GM19455 (cell line): ENCODE measurements at regions not wholly inside any gene's neighbourhood (a gene's known extent, or its start where the extent isn't known, plus 50 kb on each side); places are given as distances from the start of the nearest gene placed in this dataset.

ENCODE experiments used
- ATAC-seq: cut with Tn5 transposase; IDR thresholded peaks from one replicate; pipeline ENCODE4 v1.9.1; 2021; ENCODE audit not compliant: unreplicated experiment

DNA sequence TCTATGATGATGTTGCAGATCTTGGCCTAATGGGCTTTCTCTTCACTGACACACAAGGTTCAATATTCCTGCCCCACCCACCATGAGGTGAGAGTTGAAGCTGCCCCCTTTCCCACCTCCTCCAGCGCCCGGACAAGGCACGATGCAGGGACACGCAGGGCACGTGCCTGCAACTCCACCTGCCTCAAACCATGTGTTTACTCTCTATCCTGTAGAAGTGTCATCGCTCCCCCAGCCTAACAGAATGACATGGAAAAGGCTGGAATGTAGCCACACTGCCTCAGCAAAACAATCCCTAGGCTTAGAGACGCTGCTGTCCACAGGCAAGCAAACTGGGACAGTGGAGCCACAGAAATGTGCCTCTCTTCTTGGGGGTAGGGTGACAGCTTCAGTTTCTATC lies 92.9 kb upstream of the SOD1 start:
- ATAC-seq, result no peak

DNA sequence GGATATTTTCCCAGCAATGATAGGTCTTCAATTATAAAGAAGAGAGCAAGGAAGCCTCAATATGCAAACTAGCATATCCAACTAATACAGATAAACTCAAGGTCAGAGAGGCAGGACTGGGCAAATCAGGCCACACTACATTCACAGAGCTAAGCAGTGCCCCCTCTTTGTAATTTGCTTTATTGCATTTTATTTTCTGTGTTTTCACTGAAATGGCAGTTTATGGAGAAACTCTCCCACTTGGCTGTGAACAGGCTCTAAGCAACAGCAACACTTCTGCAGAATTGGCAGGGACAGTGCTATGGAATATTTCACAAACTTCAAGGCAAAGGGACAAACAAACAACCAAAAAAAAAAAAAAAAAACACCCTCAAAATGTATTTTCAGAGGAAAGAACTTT lies 93.4 kb upstream of the SOD1 start:
- ATAC-seq, result no peak

DNA sequence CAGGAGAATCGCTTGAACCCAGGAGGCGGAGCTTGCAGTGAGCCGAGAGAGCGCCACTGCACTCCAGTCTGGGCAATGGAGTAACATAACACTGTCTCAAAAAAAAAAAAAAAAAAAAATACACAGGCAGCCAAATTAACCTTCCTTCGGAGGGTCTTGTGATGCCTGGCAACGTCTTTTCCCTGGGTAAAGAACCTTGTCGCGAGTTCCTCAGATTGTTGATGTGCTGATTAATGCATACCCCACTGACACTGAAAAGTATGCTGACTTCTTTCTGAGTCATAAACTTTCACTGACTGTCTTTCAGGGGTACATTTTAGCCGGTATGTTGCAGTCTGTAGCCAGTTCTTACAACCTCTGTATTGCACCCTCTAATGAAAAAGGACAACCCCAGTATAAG lies 95.1 kb upstream of the SOD1 start:
- ATAC-seq, result no peak

DNA sequence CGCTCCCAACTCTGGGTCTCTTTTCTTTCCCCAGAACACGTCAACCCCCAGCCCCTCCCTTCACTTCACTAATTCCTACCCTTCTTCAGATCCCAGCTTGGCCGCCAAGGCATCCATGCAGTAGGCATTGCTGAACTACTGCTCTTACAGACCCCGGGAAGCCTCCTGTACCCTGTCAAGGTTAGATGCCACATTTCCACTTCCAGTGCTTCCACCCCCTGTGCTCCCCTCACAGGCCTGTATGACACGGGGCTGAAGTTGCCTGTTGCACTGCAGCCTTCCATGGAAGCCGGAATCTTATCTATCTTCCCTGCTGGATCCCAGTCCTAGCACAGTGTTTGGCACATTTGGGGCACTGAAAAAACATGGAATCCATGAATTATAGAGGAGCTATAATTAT lies 99.0 kb upstream of the SOD1 start:
- ATAC-seq, result no peak

DNA sequence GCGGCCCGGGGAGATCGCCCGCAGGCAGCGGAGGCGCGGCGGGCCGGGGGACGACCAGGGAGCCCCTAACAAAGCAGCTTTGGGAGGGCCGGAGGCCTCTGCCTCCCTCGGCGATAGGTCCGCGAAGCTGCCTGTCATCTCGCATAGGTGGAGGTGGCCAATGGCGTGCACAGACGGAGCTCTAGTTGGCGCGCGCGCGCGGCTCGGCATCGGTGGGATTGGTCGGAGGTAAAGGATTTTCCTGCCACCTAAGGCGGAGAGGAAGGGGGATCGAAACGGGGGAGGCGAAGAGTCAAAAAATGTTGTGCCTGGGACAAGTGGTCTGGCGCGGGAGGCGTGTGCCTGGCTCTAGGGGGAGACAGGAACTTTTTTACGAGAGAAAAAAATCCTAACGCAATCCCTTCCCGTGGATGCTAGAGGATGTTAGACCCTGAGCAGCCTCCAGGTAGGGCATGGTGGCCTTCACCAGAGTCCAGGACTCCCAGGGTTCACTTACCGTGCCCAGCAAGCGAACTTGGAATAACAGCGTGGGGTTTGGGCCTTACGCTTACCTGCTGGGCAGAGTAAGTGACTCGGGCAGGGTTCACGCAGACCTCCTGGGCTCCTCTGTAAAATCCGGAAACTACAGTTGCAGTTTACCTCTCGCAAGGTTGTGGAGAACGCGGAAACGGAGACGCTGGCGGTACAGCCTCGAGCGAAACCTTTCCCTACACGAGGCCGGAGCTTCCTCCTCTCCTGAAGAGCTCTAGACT lies 99.9 kb upstream of the SOD1 start:
- ATAC-seq, result peak; percentile 78

DNA sequence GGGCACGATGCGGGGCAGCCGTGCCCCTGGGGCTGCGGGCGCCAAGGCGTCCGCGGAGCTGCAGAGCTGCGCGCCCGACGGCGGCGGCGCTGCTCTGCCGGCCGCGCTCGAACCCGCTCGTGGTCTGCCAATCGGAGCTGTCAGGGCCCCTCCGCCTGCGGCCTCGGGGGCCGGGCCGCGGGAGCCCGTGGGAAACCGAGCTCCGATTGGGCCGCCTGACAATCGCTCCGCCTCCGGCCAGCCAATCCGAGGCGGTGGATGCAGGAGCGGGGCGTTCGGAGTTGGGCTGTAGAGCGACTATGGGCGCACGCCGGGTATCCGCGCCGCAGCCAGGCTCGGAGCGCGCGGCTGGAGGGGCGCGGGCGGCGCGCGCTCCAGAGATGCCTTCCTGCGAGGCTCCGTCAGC lies 100.5 kb upstream of the SOD1 start:
- ATAC-seq, result peak; percentile 84

DNA sequence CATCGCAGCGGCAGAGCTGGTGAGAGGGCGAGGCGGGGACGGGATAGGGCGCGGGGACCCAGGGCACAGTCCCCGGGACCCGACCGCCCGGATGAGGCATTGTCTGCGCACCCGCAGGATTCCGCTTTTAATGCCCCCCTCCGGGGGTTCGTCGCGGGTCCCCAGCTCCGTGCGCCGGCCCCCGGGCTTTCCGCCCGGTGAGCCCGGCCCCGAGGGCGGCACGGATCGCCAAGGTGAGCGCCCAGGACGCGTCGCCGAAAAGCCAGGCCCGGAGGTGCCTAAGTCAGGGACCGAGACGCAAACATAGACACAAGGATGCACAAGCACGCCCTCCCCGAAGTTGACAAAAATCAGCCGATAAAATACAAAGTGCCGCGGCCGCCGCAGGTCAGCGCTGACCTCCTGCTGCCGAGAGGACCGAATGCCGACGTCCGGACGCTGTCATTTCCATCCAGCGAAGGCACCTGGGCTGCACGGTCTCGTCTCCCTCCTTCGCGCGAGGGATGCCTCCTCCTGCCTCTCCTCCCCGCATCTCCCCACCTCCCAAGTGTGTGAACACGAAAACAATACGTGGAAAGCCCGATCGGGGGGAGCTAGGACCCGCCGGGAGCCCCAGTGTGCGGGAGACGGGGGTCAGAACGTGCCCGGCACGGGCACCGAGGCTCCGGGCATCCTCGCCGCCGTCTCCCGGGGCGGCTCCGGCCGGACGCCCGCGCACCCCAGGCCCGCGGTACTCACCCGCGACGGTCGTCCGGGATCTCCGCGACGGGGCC lies 101.1 kb upstream of the SOD1 start:
- peak; percentile 8 for ATAC-seq

DNA sequence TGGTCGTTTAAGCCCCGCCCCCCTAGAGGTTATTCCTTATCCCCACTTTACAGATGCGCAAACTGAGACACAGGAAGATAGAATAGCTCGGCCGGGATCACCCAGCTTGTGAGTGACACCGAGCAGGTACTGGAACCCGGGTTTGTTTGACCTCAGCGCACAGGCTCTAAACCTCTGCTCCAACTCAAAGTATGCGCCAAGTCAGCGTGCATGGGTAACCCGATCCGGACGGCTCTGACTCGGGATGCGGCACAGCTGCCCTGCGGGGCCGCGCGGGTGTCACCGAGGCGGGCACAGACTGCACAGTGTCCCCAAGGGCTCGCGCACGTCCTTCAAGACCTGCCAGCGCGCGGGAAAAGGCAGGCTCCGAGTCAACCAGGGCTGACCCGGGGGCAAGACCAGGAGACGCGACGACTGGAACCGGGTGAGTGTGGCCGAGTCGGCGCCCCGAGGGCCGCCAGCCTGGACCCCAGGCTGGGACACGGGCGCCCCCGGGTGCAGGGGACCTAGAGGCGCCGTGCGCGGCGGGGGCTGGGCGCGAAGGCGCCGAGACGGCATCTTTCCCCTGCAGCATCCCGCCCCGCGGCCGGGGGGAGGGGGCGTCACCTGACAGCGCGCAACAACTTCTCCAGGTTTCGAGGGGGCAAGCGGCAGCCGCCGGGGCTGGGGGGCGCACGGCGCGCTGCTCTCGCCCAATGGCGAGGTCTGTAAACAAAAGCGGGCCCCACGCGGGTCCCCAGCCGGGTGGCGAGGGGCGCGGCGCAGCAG lies 101.9 kb upstream of the SOD1 start:
- ATAC-seq, result no peak

DNA sequence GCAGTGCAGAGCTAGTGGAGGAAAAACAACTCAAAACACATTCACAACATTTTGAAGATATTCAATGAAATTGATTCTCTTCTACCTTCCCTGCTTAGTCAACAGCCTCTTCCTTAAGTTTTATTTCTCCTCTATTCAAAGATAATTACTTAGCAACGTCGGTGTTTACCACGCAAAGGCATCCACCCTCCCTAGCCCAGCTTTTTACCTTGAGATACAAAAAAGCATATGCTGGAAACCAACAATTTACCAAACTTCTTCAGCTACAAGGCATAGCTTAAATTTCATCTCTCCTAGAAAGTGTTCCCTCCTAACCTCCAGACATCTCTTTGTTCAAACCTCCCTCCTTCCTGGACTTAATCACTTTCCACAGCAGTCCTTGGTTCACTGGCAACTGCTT lies 102.8 kb upstream of the SOD1 start:
- no peak for ATAC-seq

DNA sequence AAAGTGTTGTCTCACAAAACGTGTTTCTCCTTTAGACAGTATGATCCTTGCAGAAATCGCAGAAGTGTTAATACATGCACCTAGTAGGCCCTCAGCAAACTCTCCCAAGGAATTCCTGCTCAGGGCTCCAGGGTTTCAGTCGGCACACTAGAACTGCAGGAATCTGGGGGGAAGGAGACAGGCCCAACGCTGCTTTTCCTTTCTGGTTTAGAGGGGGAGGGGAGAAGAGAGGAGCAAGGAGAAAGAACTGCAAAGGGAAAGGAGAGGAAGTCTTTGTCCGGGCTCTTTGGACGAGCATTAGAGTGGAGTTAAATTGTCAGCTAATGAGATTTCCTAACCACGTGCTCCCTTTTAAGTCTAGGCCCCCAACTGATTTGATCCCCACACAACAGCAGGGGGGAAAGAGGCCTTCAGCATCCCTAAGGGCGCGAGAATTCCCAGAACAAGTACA lies 103.7 kb upstream of the SOD1 start:
- no peak for ATAC-seq

DNA sequence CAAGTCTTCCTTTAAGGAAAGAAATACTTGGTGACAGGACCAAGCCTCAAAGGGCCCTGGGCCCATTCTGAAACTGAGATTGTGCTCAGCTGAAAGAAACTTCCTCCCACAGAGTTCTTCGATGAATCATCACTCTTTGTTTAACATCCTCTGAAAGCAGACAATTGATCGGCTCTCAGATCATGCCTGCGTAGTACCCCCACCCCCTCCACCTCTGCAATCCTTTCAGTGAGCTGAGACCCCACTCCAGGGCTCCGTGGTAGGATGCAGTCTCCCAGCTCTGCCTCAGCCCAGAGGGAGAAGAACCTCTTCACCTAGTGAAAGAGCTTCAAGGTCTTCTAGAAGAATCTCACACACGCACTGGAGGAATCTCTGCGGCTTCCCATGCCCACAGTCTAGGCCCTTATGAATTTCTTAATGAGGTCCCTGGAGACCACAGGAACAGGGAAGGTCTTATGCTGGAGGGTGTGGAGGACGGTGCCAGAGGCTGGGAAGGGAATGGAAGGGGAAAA lies 104.9 kb upstream of the SOD1 start:
- ATAC-seq, result peak; percentile 61

DNA sequence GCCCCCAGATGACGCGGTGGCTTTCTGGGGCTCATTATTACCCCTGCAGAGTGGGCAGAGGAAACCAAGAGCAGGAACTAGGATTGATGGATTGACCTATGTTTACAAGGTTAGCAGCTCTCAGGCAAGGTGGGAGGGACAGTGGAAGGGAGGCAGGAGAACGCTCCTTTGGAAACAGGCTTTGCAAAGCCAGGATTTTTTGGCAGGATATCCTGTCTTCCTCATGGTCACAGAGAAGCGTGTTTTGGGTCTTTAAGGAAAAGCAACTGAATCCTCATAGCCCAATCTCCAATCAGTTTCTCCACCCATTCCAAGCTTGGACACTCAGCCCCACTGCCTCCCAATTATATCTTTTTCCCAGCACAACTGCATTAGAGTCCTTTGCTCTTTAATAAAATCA lies 105.6 kb upstream of the SOD1 start:
- ATAC-seq, result no peak

DNA sequence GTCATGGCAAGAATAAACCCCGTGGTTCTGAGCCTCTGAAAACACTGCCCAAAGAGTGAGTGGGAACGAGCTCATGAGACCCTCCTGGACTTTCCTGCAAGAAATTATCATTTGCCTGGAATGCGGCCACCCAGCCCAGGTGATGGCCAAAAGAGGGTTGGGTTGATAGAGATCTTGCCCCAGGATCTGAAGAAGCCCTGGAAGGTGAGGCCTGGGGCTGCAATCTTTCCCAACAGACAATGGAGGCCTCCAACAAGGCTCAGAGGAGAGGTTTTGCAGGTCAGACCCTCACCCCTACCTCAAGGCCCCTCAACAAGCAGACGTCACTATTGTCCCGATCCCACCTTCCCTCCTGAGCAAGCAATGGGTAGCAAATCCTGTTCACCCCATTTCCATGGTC lies 106.0 kb upstream of the SOD1 start:
- ATAC-seq, result no peak

DNA sequence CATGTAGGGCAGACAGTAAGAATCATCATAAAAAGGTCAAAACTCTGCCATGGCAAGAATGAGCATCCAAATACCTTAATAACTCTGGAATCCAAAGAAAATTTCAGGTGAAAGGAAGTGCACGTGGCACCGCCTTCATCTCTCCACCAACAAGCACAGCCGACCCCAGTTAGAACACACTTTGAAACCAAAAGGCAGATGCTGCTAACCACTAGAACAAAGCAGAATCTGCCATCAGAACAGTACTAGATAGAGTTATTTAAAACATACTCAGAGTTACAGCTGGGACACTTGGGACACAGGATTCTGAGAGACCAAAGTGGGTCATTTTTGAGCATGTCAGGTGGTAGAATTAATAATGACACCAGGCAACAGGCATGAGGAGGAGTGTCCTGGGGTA lies 106.7 kb upstream of the SOD1 start:
- peak; percentile 48 for ATAC-seq

DNA sequence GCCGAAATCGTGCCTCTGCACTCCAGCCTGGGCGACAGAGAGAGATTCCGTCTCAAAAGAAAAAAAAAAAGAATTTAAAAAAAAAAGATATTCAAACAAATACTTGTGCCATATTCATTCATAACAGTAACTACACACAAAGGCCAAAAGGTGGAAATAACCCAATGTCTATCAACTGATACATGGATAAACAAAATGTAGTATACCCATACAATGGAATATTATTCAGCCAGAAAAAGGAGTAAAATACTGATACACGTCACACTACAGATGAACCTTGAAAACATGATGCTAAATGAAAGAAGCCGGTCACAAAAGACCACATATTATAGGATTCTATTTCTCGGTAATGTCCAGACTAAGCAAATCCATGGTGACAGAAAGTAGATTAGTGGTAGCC lies 109.4 kb upstream of the SOD1 start:
- no peak for ATAC-seq

DNA sequence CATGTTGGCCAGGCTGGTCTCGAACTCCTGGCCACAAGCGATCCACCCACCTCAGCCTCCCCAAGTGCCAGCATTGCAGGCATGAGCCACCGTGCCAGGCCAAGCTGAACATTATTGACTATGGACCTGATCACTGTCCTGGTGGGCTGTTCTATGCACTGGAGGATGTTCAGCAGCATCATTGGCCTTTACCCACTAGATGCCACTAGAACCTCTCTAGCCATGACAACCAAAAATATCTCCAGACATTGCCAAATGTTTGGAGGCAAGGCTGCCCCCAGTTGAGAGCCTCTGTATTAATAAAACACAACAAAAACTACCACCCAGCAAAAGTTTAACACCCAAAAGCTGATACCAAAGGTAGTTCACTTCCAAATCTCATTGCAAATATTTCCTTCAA lies 110.8 kb upstream of the SOD1 start:
- ATAC-seq, result no peak

DNA sequence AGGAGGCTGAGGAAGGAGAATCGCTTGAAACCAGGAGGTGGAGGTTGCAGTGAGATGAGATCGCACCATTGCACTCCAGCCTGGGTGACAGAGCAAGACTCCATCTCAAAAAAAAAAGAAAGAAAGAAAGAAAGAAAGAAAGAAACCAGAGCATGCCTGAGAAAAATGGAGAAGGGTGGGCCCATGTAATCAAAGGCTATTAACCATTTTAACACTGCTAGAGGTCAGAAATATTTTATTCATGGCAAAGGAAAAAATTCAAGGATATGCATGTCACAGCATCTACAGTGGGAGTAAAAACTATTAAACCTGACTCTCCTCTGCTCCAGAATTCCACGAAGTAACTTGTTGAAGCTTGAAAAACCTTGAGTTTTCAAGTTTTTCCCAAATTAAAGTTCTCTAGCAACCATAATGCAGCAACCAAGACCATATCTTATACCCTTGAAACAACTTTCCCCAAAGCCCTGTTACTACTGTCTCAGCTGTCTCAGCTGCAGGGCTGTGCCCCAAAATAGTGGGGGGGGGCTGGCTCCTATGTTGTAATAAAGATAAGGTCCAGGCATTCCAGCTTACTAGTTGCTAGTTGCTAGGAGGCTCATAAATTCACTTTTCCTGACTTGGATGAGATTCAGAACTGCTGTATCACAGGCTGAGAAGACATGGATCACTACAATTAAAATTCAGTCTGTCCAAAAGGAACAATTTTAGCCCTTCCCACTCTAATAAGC lies 112.9 kb upstream of the SOD1 start:
- ATAC-seq, result no peak

DNA sequence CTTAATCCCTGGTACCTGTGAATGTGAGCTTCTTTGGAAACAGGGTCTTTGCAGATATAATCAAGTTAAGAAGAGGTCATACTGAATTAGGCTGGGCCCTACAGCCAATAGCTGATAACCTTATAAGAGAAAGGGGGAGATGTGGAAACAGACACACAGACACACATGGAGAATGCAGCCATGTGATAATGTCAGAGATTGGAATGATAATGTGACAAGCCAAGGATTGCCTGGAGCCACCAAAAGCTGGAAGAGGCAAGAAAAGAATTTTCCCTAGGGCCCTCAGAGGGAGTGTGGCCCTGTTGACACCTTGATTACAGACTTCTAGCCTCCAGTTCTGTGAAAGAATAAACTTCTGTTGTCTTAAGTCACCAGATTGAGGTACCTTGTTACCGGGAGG lies 114.5 kb upstream of the SOD1 start:
- no peak for ATAC-seq

DNA sequence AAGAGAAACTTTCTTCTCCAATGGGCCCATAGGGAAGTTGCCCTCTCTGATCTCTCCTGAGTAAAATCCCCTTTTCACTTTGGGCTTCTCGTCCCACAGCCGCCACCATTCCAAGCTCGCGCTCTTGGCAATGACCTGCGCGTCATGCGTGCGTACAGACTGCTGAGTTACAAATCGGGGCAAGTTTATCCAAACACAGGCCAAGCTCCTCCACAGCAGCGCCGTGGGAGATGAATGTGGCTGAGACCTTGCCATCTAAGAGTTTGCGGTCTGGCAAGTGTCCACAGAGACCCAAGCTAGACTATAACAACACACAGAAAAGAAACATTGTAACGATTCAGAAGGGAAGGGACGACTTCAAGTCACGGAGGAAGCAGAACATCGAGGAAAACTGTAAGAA lies 116.3 kb upstream of the SOD1 start:
- no peak for ATAC-seq

DNA sequence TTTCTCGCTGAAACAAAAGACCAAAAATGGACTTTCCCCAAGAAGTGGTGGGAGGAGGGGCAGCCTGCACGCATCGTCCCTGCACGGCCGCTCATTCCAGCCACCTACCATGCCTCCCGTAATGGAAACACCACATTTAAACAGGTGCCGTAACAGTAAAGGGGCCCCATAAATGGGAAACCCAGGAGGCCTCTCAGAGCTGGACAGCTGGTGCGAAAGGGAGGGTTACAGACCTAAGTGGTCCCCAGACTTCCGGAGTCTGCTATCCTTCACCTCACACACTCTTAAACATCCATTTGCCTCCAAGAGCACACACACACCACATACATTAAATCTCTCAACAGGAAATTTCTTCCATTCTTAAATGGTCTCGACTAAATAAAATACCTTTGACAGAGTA lies 120.7 kb upstream of the SOD1 start:
- no peak for ATAC-seq
